ENCODE measurements at regions not wholly inside any gene's neighbourhood (a gene's known extent, or its start where the extent isn't known, plus 50 kb on each side); places are given as distances from the start of the nearest gene placed in this dataset.

GRCh38 chr16:26281381-26282110 lies 589.8 kb downstream of the HS3ST4 start:
- DNase-seq (ENCODE audit: low read depth, low spot score) = no peak

- DNase-seq (ENCODE audit: low read depth, low spot score) = no peak
Measured at GRCh38 chr16:26295625-26296304, 604.0 kb downstream of the HS3ST4 start.

DNA sequence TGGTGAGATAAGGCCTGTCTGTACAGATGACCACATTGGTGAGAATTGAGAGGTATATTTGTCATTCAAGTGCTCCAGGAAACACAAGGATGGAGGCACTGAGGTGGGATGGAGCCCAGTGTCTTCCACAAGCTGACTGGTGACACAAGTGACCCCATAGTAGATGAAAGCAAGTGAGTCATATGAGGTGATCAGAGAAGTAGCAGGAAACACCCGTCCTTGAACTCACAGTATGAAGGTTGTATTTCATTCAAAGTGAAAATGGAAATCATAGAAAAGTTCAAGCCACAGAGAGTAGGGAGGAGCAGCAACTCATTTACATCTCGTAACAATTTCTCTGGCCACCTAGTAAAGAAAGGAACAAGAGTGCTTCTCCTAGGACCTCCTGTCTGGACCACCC lies 609.8 kb downstream of the HS3ST4 start:
- DNase-seq (ENCODE audit: low read depth, low spot score) = no peak

DNA sequence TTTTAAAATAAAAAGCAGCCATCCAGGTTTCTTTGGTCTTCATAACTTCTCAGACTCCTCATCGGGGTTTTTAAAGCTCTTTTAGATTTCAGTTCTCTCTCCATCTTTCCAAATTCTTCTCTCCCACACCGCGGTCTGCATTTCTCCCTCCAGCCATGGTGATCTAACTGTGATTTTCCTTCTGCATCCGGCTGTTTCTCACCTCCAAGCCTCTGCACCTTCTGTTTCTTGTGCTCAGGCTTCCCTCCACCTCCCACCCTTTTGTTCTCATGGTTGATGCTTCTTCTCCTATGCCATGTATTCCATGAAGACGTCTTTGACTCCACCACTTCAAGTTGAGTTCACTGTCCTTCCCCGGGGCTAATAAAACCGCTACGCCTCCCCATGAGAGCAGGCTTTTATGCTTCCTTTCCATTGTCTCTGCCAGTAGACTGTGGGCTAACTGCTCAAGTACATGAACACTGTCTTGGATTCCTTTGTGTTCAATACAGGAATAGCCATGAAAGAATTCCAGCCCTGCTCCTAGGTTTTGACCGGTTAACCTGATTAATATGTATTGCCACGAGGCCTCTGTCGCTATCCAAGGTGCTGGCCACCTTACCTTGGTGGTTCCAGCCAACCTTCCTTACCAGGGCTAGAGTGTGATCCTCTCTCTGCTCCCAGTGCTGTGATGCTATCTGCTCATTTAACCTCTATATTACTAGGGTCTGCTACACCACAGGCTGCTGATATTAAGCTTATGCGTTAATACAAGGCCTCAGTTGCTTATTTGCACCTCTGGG lies 625.1 kb downstream of the HS3ST4 start:
- DNase-seq (ENCODE audit: low read depth, low spot score) = no peak

GRCh38 chr16:26317885-26318284 lies 626.1 kb downstream of the HS3ST4 start:
- DNase-seq (ENCODE audit: low read depth, low spot score) = no peak

DNA sequence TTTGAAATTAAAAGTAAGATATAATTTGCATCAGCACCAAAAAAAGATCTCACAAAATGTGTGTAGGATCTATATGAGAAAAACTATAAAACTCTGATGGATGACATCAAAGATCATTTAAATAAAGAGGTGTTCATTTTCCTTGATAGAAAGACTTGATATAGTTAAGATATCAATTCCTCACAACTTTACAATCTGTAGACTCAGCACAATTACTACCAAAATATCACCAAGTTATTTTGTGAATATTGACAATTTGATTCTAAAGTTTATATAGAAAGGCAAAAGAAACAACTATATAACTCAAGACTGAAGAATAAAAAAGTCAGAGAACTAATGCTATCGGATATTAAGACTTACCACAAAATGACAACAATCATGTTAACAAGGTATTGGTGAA lies 638.9 kb downstream of the HS3ST4 start:
- DNase-seq (ENCODE audit: low read depth, low spot score) = no peak

DNA sequence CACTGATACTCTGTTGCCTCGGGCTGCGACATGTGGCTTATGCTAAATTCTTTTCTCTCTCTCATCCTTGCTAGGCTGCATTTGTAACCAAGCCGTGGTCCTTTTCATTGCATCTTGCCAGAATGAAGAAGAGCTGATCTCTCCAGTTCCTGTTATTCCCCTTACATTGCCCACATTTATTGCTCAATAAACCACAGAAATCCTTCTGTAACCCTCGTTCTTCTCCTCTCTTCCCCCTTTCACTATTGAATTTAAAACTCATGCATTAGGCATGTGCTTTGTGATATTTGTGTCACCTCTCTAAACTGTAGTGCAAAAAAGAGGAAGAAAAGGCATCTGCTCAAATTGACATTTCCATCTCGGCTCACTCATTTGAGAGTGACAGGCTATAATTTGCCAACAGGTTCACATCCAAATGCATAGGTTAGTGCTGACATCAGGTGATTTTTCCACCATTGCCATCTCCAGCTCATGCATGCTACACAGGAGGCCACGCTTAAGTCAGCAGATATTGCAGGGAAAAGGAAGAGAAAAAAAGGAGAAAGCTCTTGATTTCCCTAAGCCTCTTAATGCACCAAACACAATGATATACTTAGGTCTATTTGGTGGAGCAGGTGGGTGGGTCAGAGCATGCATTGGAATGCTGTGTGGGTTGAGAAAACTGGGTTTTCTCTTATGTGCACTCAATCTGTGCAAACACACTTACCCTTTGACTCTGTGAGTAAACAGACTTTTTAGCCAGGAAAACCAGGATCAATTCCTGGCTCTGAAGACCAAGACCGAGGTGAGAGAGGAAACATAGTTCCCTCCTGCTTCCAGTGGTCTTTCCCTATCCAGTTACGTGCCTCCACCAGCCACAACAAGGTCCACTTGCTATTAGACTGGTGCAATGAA lies 642.7 kb downstream of the HS3ST4 start:
- no peak for DNase-seq (ENCODE audit: low read depth, low spot score)

GRCh38 chr16:26335236-26335853 lies 643.6 kb downstream of the HS3ST4 start:
- no peak for DNase-seq (ENCODE audit: low read depth, low spot score)

DNA sequence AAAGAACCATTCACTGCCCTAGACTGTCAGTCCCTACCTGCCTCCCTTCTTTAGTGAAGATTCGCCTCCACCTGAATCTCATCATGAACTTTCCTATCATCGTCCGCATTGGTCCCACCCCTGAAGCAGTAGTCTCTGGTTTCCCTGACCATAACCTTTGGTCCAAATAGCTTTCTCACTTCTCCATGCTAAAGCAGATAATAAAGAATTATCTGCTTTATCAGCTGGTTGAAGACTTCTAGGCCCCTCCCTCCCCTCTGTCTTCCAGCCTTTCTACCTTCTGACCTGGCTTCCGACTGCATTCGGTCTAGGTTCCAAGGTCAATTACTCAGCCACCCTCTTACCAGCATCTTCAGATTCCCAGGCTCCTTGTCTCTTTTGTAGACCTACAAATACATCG lies 650.9 kb downstream of the HS3ST4 start:
- no peak for DNase-seq (ENCODE audit: low read depth, low spot score)

DNA sequence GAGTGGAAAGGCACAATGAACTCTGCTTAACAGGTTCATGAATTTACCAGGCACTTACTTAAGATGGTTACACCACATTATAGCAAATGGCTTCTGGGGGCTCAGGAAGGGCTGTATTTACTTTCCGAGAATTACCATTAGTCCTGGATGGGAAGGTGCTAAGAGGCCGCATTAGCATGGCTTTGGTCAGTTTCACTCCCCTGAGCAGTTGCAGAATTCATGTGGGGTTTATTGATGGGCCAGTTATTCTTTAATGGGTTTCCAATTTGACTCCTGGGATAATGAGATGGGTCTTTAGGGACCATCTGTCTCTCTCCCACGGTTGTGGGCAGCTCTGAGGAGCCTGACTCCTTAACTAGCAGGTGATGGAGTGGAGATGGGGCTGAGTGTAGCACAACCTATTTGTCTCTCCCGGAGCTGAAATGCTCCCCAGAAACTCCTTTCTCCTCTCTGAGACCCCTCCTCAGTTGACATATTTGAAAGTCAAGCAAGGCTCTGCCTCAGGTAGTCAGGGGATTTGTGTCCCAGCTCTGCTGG lies 652.5 kb downstream of the HS3ST4 start:
- DNase-seq (ENCODE audit: low read depth, low spot score) = no peak

DNA sequence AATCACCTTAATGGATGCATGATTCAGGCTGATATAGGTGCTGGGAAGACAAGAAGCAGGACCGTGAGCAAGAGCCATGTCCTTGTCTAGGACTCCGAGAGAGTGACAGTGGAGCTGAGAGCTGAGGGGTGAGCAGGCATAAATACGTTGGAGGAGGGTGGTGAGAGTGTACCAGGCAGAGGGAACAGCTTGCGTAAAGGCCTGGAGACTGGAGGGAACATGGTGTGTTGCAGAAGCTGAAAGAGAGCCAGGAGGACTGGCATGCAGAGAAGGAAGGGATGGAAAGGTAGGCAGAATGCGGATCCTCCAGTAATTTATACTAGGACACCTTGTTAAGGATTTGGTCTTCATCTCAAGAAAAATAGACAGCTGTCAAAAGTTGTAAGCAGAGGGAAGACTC lies 653.2 kb downstream of the HS3ST4 start:
- DNase-seq (ENCODE audit: low read depth, low spot score) = no peak

GRCh38 chr16:26345966-26346365 lies 654.2 kb downstream of the HS3ST4 start:
- DNase-seq (ENCODE audit: low read depth, low spot score) = no peak

- DNase-seq (ENCODE audit: low read depth, low spot score) = no peak
Measured at GRCh38 chr16:26348095-26348494, 656.3 kb downstream of the HS3ST4 start.

GRCh38 chr16:26360867-26361266 lies 669.1 kb downstream of the HS3ST4 start:
- no peak for DNase-seq (ENCODE audit: low read depth, low spot score)

- no peak for DNase-seq (ENCODE audit: low read depth, low spot score)
Measured at GRCh38 chr16:26363581-26363980, 671.8 kb downstream of the HS3ST4 start.

DNA sequence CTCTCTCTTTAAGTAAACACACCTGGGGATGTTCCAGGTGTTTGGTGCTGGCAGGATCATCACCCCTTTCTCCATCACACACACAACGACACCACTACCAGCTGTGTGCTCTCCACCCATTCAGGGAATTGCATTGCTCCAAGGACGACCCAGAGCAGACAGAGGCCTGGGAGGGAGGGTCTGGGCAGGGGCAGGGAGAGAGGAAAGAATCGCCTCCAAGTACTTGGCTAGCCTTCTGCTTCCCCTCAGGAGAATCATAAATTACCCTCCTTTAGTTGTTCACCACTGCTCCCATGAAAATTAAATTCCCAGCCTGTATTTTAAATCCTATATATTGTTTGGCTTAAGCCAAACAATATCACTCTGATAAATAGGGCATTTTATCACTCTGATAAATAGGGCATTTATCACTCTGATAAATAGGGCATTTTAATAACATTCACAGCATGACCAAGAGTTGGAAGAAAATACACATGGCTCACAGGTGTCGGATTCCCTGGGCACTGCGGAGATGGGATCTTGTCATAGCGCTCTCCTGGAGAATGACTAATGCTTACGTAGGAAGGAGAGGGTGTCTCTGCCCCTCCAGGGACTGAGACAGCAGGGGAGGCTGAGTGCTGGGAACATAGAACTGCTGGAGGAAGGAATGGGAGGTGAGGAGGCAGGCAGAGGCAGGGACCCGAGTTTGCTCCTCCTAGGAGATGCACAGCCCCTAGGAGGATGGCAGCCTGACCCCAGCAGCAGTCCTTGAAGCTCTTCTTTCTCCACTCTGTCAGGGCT lies 673.6 kb downstream of the HS3ST4 start:
- no peak for DNase-seq (ENCODE audit: low read depth, low spot score)

GRCh38 chr16:26371349-26371869 lies 679.6 kb downstream of the HS3ST4 start:
- no peak for DNase-seq (ENCODE audit: low read depth, low spot score)

DNA sequence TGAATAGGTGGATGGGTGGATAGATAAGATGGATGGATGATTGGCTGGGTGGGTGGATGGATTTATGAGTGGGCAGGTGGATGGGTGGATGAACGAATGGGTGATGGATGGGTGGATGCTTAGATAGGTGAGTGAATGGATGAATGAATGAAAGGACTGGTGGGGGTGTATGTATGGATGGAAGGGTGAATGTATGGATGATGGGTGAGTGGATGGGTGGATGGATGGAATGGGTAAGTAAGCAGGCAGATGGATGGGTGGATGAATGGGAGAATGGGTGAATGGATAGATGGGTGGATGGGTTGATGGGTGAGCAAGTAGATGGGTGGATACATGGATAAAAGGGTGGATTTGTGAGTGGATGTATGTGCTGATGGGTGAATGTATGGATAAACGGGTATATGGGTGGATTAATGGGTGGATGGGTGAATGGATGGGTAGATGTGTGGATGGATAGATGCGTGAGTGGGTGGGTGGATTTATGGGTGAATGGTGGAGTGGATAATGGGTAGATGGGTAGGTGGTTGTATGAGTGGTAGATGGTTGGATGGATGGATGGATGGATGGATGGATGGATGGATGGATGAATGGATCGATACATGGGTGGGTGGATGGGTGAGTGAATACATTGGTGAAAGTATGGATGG lies 682.6 kb downstream of the HS3ST4 start:
- DNase-seq (ENCODE audit: low read depth, low spot score) = no peak

- no peak for DNase-seq (ENCODE audit: low read depth, low spot score)
Measured at GRCh38 chr16:26382586-26382985, 684.1 kb upstream of the C16orf82 start.
